ENCODE measurements at regions not wholly inside any gene's neighbourhood (a gene's known extent, or its start where the extent isn't known, plus 50 kb on each side); places are given as distances from the start of the nearest gene placed in this dataset.
"Not testable (repeated sequence)": the region's sequence is repeated elsewhere in the genome, so short reads cannot be mapped to it uniquely, and the experiment has no call there.

DNA sequence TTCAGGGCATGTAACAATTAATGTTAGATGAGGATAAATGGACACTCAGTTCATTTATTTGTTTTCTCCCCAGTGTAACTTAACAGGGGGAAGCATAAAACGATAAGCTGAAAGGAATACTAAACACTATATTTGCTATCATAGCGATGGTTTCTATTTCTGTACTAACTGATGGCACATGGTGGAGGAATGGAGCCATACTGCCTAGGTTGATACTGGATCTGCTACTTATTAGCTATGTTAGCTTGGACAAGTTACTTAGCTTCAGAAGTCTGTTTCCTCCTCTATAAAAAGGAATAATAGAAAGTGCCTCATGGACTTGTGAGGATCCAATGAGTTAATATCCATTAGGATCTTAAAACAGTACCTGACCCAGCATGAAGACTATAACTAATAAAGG is 127.5 kb downstream of the NBPF8 start:
- TF ChIP-seq, protein P1, sequence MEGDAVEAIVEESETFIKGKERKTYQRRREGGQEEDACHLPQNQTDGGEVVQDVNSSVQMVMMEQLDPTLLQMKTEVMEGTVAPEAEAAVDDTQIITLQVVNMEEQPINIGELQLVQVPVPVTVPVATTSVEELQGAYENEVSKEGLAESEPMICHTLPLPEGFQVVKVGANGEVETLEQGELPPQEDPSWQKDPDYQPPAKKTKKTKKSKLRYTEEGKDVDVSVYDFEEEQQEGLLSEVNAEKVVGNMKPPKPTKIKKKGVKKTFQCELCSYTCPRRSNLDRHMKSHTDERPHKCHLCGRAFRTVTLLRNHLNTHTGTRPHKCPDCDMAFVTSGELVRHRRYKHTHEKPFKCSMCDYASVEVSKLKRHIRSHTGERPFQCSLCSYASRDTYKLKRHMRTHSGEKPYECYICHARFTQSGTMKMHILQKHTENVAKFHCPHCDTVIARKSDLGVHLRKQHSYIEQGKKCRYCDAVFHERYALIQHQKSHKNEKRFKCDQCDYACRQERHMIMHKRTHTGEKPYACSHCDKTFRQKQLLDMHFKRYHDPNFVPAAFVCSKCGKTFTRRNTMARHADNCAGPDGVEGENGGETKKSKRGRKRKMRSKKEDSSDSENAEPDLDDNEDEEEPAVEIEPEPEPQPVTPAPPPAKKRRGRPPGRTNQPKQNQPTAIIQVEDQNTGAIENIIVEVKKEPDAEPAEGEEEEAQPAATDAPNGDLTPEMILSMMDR (IDR thresholded peaks at IDR 0.05; ENCODE audit: insufficient read depth, low read length, poor library complexity, severe bottlenecking) = not testable (repeated sequence)
- TF ChIP-seq EZH2phosphoT487 (conservative IDR thresholded peaks at IDR 0.05; ENCODE audit: low read length) = not testable (repeated sequence)

Measured in SU-DHL-6 (cell line).